IPS-NIHi7 (cell line): ENCODE measurements at regions not wholly inside any gene's neighbourhood (a gene's known extent, or its start where the extent isn't known, plus 50 kb on each side); places are given as distances from the start of the nearest gene placed in this dataset.

Experiments
- DNase-seq: peaks from one replicate; pipeline ENCODE4 v3.0.0; 2012; ENCODE audit warnings: mixed read lengths; ENCODE audit errors: extremely low spot score

- DNase-seq = no peak
Measured at GRCh38 chr3:159928666-159929065, 60.0 kb upstream of the IL12A start.

- DNase-seq = peak; percentile 34
Measured at GRCh38 chr3:159929171-159930141, 59.2 kb upstream of the IL12A start.

GRCh38 chr3:159934216-159934615, 54.4 kb upstream of the IL12A start:
- no peak for DNase-seq

GRCh38 chr3:159936541-159936940, 52.1 kb upstream of the IL12A start:
- no peak for DNase-seq

GRCh38 chr3:159937561-159938166, 51.0 kb upstream of the IL12A start:
- no peak for DNase-seq

GRCh38 chr3:159938714-159939113, 49.9 kb upstream of the IL12A start:
- DNase-seq = no peak
